H1 (cell line): ENCODE measurements at regions not wholly inside any gene's neighbourhood (a gene's known extent, or its start where the extent isn't known, plus 50 kb on each side); places are given as distances from the start of the nearest gene placed in this dataset.

ENCODE experiments used
- BCL11A ChIP-seq, 2 experiments: IDR thresholded peaks; one replicate each; pipeline ENCODE4 v1.6.1; 2011; ENCODE audit warnings: low read depth in 2 of 2, low read length in 2 of 2, mild to moderate bottlenecking in 2 of 2
- HDAC2 ChIP-seq, 2 experiments: fragments of 300-600 bp in 1 of 2; sonication (generic) in 1 of 2; IDR thresholded peaks; 2 replicates each; pipeline ENCODE4 v1.6.1; 2011 to 2012; ENCODE audit warnings: low read depth in 2 of 2, low read length in 2 of 2, mild to moderate bottlenecking in 2 of 2, moderate library complexity in 2 of 2, borderline replicate concordance in 1 of 2, inconsistent platforms in 1 of 2
- RXRA ChIP-seq: IDR thresholded peaks from 2 replicates; pipeline ENCODE4 v1.6.1; 2011; ENCODE audit warnings: low read depth, mild to moderate bottlenecking, low read length, moderate library complexity; ENCODE audit not compliant: insufficient read depth
- ZNF274 ChIP-seq: IDR thresholded peaks from 2 replicates; pipeline ENCODE4 v1.7.0; 2012; ENCODE audit warnings: low read length, borderline replicate concordance; ENCODE audit errors: extremely low read depth

GRCh38 chr15:62566248-62566647 is 401.2 kb upstream of the C2CD4B start (continued):
- no peak for TF ChIP-seq RXRA
- no peak for TF ChIP-seq ZNF274
- no peak for TF ChIP-seq HDAC2 (IDR thresholded peaks at IDR 0.05; ENCODE audit: borderline replicate concordance in 1 of 2, low read depth in 2 of 2, low read length in 2 of 2)
- TF ChIP-seq BCL11A (IDR thresholded peaks at IDR 0.05; ENCODE audit: low read depth in 2 of 2, low read length in 2 of 2) = no peak
